ENCODE measurements at regions not wholly inside any gene's neighbourhood (a gene's known extent, or its start where the extent isn't known, plus 50 kb on each side); places are given as distances from the start of the nearest gene placed in this dataset.

DNA sequence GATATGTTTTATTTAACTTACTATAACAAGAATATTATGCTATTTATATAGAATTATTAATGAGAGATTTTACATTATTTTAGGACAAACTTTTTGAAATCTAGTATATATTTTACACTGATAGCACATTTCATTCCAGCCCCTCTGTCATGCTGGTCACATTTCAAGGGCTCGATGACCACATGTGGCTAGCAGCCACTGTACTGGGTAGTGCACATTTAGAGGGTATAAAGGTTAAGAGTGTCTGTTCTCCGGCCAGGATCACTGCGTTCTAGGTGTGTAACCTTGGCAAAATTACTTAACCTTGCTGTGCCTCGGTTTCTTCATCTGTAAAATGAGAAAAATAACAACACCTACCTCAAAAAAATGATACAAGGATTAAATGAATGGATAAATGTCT, 87.2 kb upstream of the TNP1 start:
- TF ChIP-seq, protein P1, sequence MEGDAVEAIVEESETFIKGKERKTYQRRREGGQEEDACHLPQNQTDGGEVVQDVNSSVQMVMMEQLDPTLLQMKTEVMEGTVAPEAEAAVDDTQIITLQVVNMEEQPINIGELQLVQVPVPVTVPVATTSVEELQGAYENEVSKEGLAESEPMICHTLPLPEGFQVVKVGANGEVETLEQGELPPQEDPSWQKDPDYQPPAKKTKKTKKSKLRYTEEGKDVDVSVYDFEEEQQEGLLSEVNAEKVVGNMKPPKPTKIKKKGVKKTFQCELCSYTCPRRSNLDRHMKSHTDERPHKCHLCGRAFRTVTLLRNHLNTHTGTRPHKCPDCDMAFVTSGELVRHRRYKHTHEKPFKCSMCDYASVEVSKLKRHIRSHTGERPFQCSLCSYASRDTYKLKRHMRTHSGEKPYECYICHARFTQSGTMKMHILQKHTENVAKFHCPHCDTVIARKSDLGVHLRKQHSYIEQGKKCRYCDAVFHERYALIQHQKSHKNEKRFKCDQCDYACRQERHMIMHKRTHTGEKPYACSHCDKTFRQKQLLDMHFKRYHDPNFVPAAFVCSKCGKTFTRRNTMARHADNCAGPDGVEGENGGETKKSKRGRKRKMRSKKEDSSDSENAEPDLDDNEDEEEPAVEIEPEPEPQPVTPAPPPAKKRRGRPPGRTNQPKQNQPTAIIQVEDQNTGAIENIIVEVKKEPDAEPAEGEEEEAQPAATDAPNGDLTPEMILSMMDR (IDR thresholded peaks at IDR 0.05; ENCODE audit: insufficient read depth, low read length, poor library complexity, severe bottlenecking) = no peak
- TF ChIP-seq EZH2phosphoT487 (conservative IDR thresholded peaks at IDR 0.05; ENCODE audit: low read length) = no peak
- Histone ChIP-seq H3K4me2 (ENCODE audit: low read depth, low read length, poor library complexity, severe bottlenecking) (no peak overlapping the region), H3K9me3 (ENCODE audit: insufficient read depth, low read length) (no peaks in the 10 kb centered on the region), H3K27me3 (ENCODE audit: low read length) (no peaks in the 10 kb centered on the region), H4K20me1 (ENCODE audit: low read depth, low read length) (no peaks in the 10 kb centered on the region), H3K79me2 (ENCODE audit: insufficient read depth, low read length) (no peaks in the 10 kb centered on the region), H3F3A (ENCODE audit: insufficient read depth) (no peaks in the 10 kb centered on the region), H2AFZ (ENCODE audit: low read depth, low read length, severe bottlenecking) (no peak overlapping the region), H3K27ac (ENCODE audit: low read depth, low read length) (no peak overlapping the region), H3K36me3 (ENCODE audit: low read length) (no peaks in the 10 kb centered on the region), H3K4me3 (ENCODE audit: insufficient read depth, low read length, poor library complexity, severe bottlenecking) (no peak overlapping the region), H3K9me2 (replicated peaks; ENCODE audit: insufficient read depth, low read length) (no peaks in the 10 kb centered on the region), H3K9ac (ENCODE audit: low read length) (no peak overlapping the region)

DNA sequence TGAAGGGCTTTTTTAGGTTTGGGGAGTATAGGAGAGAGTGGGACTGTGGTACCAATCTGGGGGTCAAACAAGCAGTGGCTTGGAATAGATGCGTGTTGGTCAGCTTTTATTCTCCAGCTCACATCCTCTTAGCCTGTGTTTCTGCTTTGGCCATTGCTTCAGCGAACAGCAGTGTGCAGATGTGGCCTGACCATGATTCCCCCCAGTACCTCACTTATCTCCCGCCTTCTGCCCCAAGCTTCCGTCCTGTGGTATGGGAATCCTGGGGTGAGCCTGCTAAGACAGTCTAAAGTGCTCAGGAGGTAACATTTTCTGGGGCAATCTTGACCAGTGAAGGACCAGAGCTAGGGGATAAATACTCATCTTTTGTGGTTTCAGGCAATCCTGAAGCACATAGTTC, 84.9 kb upstream of the TNP1 start:
- no peaks in the 10 kb centered on the region for H4K20me1 ChIP-seq (ENCODE audit: low read depth, low read length)
- no peak overlapping the region for H3K9ac ChIP-seq (ENCODE audit: low read length)
- no peak overlapping the region for H3K4me2 ChIP-seq (ENCODE audit: low read depth, low read length, poor library complexity, severe bottlenecking)
- H3F3A ChIP-seq (ENCODE audit: insufficient read depth) = no peaks in the 10 kb centered on the region
- H3K27me3 ChIP-seq (ENCODE audit: low read length) = no peaks in the 10 kb centered on the region
- no peak overlapping the region for H2AFZ ChIP-seq (ENCODE audit: low read depth, low read length, severe bottlenecking)
- no peaks in the 10 kb centered on the region for H3K9me3 ChIP-seq (ENCODE audit: insufficient read depth, low read length)
- no peak overlapping the region for H3K27ac ChIP-seq (ENCODE audit: low read depth, low read length)
- no peaks in the 10 kb centered on the region for H3K79me2 ChIP-seq (ENCODE audit: insufficient read depth, low read length)
- H3K9me2 ChIP-seq (replicated peaks; ENCODE audit: insufficient read depth, low read length) = no peaks in the 10 kb centered on the region
- TF ChIP-seq EZH2phosphoT487 (conservative IDR thresholded peaks at IDR 0.05; ENCODE audit: low read length) = no peak
- TF ChIP-seq, protein P1 (IDR thresholded peaks at IDR 0.05; ENCODE audit: insufficient read depth, low read length, poor library complexity, severe bottlenecking) = no peak
- H3K4me3 ChIP-seq (ENCODE audit: insufficient read depth, low read length, poor library complexity, severe bottlenecking) = no peak overlapping the region
- no peaks in the 10 kb centered on the region for H3K36me3 ChIP-seq (ENCODE audit: low read length)

DNA sequence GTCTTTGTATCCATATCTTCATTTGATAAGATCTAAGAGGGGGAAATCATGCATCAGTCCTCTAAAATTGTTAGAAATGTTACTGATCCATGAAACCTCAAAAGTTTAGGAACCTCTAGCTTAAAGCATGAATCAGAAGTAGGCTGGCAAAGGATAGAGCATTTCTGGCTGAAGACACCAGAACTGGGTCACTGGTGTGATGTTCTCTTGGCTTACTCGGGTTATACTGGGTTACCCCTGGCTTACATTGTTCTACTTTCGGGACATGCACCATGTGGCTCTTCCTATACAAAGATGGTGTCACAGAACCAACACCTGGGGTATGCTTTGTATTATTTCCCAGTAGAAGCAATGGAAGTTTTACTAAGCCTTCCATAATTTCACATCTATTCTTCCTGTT, 83.2 kb upstream of the TNP1 start:
- no peaks in the 10 kb centered on the region for H3K9me3 ChIP-seq (ENCODE audit: insufficient read depth, low read length)
- no peak overlapping the region for H3K9ac ChIP-seq (ENCODE audit: low read length)
- TF ChIP-seq EZH2phosphoT487 (conservative IDR thresholded peaks at IDR 0.05; ENCODE audit: low read length) = no peak
- TF ChIP-seq, protein P1 (IDR thresholded peaks at IDR 0.05; ENCODE audit: insufficient read depth, low read length, poor library complexity, severe bottlenecking) = no peak
- H3K36me3 ChIP-seq (ENCODE audit: low read length) = no peaks in the 10 kb centered on the region
- H3K79me2 ChIP-seq (ENCODE audit: insufficient read depth, low read length) = no peaks in the 10 kb centered on the region
- H3F3A ChIP-seq (ENCODE audit: insufficient read depth) = no peaks in the 10 kb centered on the region
- no peak overlapping the region for H3K4me3 ChIP-seq (ENCODE audit: insufficient read depth, low read length, poor library complexity, severe bottlenecking)
- H4K20me1 ChIP-seq (ENCODE audit: low read depth, low read length) = no peaks in the 10 kb centered on the region
- H3K4me2 ChIP-seq (ENCODE audit: low read depth, low read length, poor library complexity, severe bottlenecking) = no peak overlapping the region
- no peaks in the 10 kb centered on the region for H3K9me2 ChIP-seq (replicated peaks; ENCODE audit: insufficient read depth, low read length)
- H3K27ac ChIP-seq (ENCODE audit: low read depth, low read length) = no peak overlapping the region
- H3K27me3 ChIP-seq (ENCODE audit: low read length) = no peaks in the 10 kb centered on the region
- H2AFZ ChIP-seq (ENCODE audit: low read depth, low read length, severe bottlenecking) = no peak overlapping the region

DNA sequence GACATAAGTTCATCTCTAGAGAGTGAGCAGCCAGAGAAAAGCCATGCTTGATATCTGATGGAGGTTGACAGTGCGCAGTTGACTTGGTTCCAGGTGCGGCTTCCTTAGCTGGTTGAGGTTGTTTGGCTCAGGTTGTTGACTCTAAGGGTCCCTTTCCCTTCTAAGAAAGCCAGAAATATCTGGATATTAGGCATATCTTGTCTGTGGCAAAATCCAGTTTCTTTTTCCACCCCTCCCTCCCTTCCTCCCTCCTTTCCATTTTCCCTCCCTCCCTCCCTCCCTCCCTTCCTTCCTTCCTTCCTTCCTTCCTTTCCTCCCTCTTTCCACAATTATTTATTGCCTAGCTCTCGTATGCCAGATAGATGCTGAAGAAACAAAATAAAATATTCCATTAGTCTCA, 82.6 kb upstream of the TNP1 start:
- Histone ChIP-seq H3K79me2 (ENCODE audit: insufficient read depth, low read length) (no peaks in the 10 kb centered on the region), H3K4me3 (ENCODE audit: insufficient read depth, low read length, poor library complexity, severe bottlenecking) (no peak overlapping the region), H2AFZ (ENCODE audit: low read depth, low read length, severe bottlenecking) (no peak overlapping the region), H3K9me2 (replicated peaks; ENCODE audit: insufficient read depth, low read length) (no peaks in the 10 kb centered on the region), H3F3A (ENCODE audit: insufficient read depth) (no peaks in the 10 kb centered on the region), H3K27me3 (ENCODE audit: low read length) (no peaks in the 10 kb centered on the region), H3K9ac (ENCODE audit: low read length) (no peak overlapping the region), H4K20me1 (ENCODE audit: low read depth, low read length) (no peaks in the 10 kb centered on the region), H3K4me2 (ENCODE audit: low read depth, low read length, poor library complexity, severe bottlenecking) (no peak overlapping the region), H3K36me3 (ENCODE audit: low read length) (no peaks in the 10 kb centered on the region), H3K9me3 (ENCODE audit: insufficient read depth, low read length) (no peaks in the 10 kb centered on the region), H3K27ac (ENCODE audit: low read depth, low read length) (no peak overlapping the region)
- no peak for TF ChIP-seq EZH2phosphoT487 (conservative IDR thresholded peaks at IDR 0.05; ENCODE audit: low read length)
- TF ChIP-seq, protein P1 (IDR thresholded peaks at IDR 0.05; ENCODE audit: insufficient read depth, low read length, poor library complexity, severe bottlenecking) = no peak

Measured in SU-DHL-6 (cell line).